H1 (cell line): ENCODE measurements at regions not wholly inside any gene's neighbourhood (a gene's known extent, or its start where the extent isn't known, plus 50 kb on each side); places are given as distances from the start of the nearest gene placed in this dataset.

Experiments
- CTCF ChIA-PET: fragments of 300-600 bp; sonication (Branson Sonifier 250); formaldehyde crosslinking; loops from one replicate; lab custom pipeline; 2021; ENCODE audit not compliant: partially characterized antibody; lab: Charles Lee
- POLR2A ChIA-PET: fragments of 300-600 bp; sonication (Branson Sonifier 250); formaldehyde crosslinking; loops from one replicate; lab custom pipeline; 2021; ENCODE audit warnings: inconsistent platforms; ENCODE audit not compliant: partially characterized antibody; lab: Charles Lee
- DNase-seq, 2 experiments: peaks; one replicate each; pipeline versions ENCODE4 v3.0.0 to v3.0.0-alpha.2; 2010 to 2022; ENCODE audit warnings: low spot score in 2 of 2, low read depth in 1 of 2, mixed read lengths in 1 of 2
- FAIRE-seq: peaks from 2 replicates; lab custom pipeline; 2011; peaks lifted over from hg19 to GRCh38; lab: Jason Lieb, UNC
- H2AFZ ChIP-seq: 2 replicates; pipeline ENCODE4 v1.8.1; 2012; ENCODE audit warnings: low read length, inconsistent platforms
- H2AK5ac ChIP-seq: 2 replicates; pipeline ENCODE4 v1.6.1; 2013; ENCODE audit warnings: low read depth, low read length
- H2BK120ac ChIP-seq: replicated peaks from 2 replicates; pipeline ENCODE3; 2013; ENCODE audit warnings: low read depth, low read length, inconsistent platforms
- H2BK12ac ChIP-seq: 2 replicates; pipeline ENCODE4 v1.6.1; 2013; ENCODE audit warnings: low read depth, low read length
- H2BK15ac ChIP-seq: 2 replicates; pipeline ENCODE4 v1.6.1; 2013; ENCODE audit warnings: low read length
- H2BK20ac ChIP-seq: 2 replicates; pipeline ENCODE4 v1.6.1; 2013; ENCODE audit warnings: low read length
- H2BK5ac ChIP-seq: 2 replicates; pipeline ENCODE4 v1.6.1; 2013; ENCODE audit warnings: low read depth, low read length
- H3K14ac ChIP-seq: 2 replicates; pipeline ENCODE4 v1.6.1; 2013; ENCODE audit warnings: inconsistent platforms; ENCODE audit not compliant: insufficient read length
- H3K18ac ChIP-seq: 2 replicates; pipeline ENCODE4 v1.6.1; 2013; ENCODE audit warnings: low read length; ENCODE audit errors: extremely low read depth
- H3K23ac ChIP-seq: 2 replicates; pipeline ENCODE4 v1.6.1; 2013; ENCODE audit warnings: inconsistent platforms; ENCODE audit not compliant: insufficient read length
- H3K23me2 ChIP-seq: 2 replicates; pipeline ENCODE4 v1.6.1; 2013; ENCODE audit warnings: low read depth, low read length
- H3K27ac ChIP-seq: 2 replicates; pipeline ENCODE4 v1.6.1; 2011; ENCODE audit warnings: low read depth, low read length, inconsistent platforms
- H3K27me3 ChIP-seq, 4 experiments: replicated peaks in 1 of 4; 1 replicate in 1 of 4; 2 replicates in 3 of 4; pipeline versions ENCODE4 v1.6.1 to v1.8.1; 2011 to 2013; ENCODE audit warnings: low read length in 3 of 4, mild to moderate bottlenecking in 3 of 4, inconsistent platforms in 2 of 4, mixed read lengths in 2 of 4, moderate library complexity in 1 of 4; ENCODE audit not compliant: control insufficient read depth in 3 of 4, insufficient read depth in 3 of 4; ENCODE audit errors: extremely low read depth in 1 of 4
- H3K36me3 ChIP-seq, 4 experiments: 2 replicates each; pipeline versions ENCODE4 v1.6.1 to v1.8.1; 2011 to 2013; ENCODE audit warnings: mild to moderate bottlenecking in 4 of 4, low read length in 3 of 4, moderate library complexity in 2 of 4, control low read depth in 1 of 4, inconsistent platforms in 1 of 4; ENCODE audit not compliant: insufficient read depth in 4 of 4, control insufficient read depth in 2 of 4
- H3K4ac ChIP-seq: replicated peaks from 2 replicates; pipeline ENCODE3; 2013; ENCODE audit warnings: low read length, low read depth, mixed read lengths, inconsistent platforms; ENCODE audit not compliant: insufficient read length
- H3K4me1 ChIP-seq, 4 experiments: replicated peaks in 1 of 4; 1 replicate in 1 of 4; 2 replicates in 3 of 4; pipeline versions ENCODE4 v1.6.1 to v1.8.1; 2011 to 2013; ENCODE audit warnings: low read length in 3 of 4, inconsistent platforms in 2 of 4, mixed read lengths in 1 of 4; ENCODE audit not compliant: insufficient read depth in 4 of 4, control insufficient read depth in 3 of 4
- H3K4me2 ChIP-seq, 2 experiments: 2 replicates each; pipeline versions ENCODE4 v1.6.1 to v1.8.1; 2011 to 2013; ENCODE audit warnings: low read depth in 2 of 2, low read length in 2 of 2, control low read depth in 1 of 2, inconsistent platforms in 1 of 2, mild to moderate bottlenecking in 1 of 2; ENCODE audit not compliant: insufficient read depth in 1 of 2
- H3K4me3 ChIP-seq, 4 experiments: fragments of 200-600, 300-600 bp in 1 of 4; sonication (generic), shearing (Covaris generic), sonication (Bioruptor Twin) in 1 of 4; 2 replicates each; pipeline versions ENCODE4 v1.5.1 to v1.8.1; 2011 to 2016; ENCODE audit warnings: low read length in 4 of 4, low read depth in 3 of 4, control low read depth in 2 of 4, inconsistent platforms in 2 of 4, mild to moderate bottlenecking in 2 of 4, mixed read lengths in 1 of 4, moderate library complexity in 1 of 4; ENCODE audit not compliant: insufficient read depth in 2 of 4; ENCODE audit errors: extremely low read depth in 1 of 4
- H3K56ac ChIP-seq: replicated peaks from 2 replicates; pipeline ENCODE3; 2013; ENCODE audit warnings: low read depth, mild to moderate bottlenecking, mixed read lengths, low read length, inconsistent platforms; ENCODE audit not compliant: insufficient read length
- H3K79me1 ChIP-seq: 2 replicates; pipeline ENCODE4 v1.6.1; 2013; ENCODE audit warnings: low read depth, low read length, control low read depth
- H3K79me2 ChIP-seq, 2 experiments: 2 replicates each; pipeline versions ENCODE4 v1.6.1 to v1.8.1; 2012 to 2013; ENCODE audit warnings: low read length in 2 of 2, mild to moderate bottlenecking in 2 of 2, inconsistent platforms in 1 of 2; ENCODE audit not compliant: insufficient read depth in 2 of 2, control insufficient read depth in 1 of 2
- H3K9ac ChIP-seq, 4 experiments: replicated peaks in 1 of 4; 1 replicate in 1 of 4; 2 replicates in 3 of 4; pipeline versions ENCODE4 v1.6.1 to v1.8.1; 2011 to 2013; ENCODE audit warnings: low read depth in 3 of 4, low read length in 3 of 4, control low read depth in 2 of 4, mild to moderate bottlenecking in 2 of 4, moderate library complexity in 2 of 4, inconsistent platforms in 1 of 4; ENCODE audit errors: extremely low read depth in 1 of 4
- H3K9me3 ChIP-seq, 2 experiments: 2 replicates each; pipeline versions ENCODE4 v1.6.1 to v1.8.1; 2012 to 2013; ENCODE audit warnings: mild to moderate bottlenecking in 2 of 2, moderate library complexity in 2 of 2, control low read depth in 1 of 2, inconsistent platforms in 1 of 2, low read depth in 1 of 2, low read length in 1 of 2, mixed read lengths in 1 of 2; ENCODE audit not compliant: insufficient read depth in 2 of 2
- H4K20me1 ChIP-seq, 2 experiments: replicated peaks in 1 of 2; 2 replicates each; pipeline versions ENCODE3 to v1.8.1; 2011 to 2013; ENCODE audit warnings: inconsistent platforms in 2 of 2, low read length in 2 of 2, mild to moderate bottlenecking in 1 of 2; ENCODE audit not compliant: insufficient read depth in 2 of 2, control insufficient read depth in 1 of 2
- H4K5ac ChIP-seq: 2 replicates; pipeline ENCODE4 v1.6.1; 2013; ENCODE audit warnings: low read length, low read depth, mixed read lengths, inconsistent platforms; ENCODE audit not compliant: insufficient read length
- H4K8ac ChIP-seq: 2 replicates; pipeline ENCODE4 v1.8.0; 2013; ENCODE audit warnings: mild to moderate bottlenecking, moderate library complexity, low read length, inconsistent platforms; ENCODE audit not compliant: insufficient read depth; ENCODE audit errors: extremely low read depth
- H4K91ac ChIP-seq: replicated peaks from 2 replicates; pipeline ENCODE3; 2013; ENCODE audit warnings: low read length, mixed read lengths, inconsistent platforms; ENCODE audit not compliant: insufficient read length
- CTBP2 ChIP-seq: IDR thresholded peaks from 2 replicates; pipeline ENCODE4 v1.7.0; 2011; ENCODE audit warnings: borderline replicate concordance, mild to moderate bottlenecking, moderate library complexity, mixed read lengths, low read length; ENCODE audit not compliant: insufficient read depth, insufficient read length
- E2F6 ChIP-seq: IDR thresholded peaks from 2 replicates; pipeline ENCODE4 v1.6.1; 2012; ENCODE audit warnings: inconsistent platforms
- RNF2 ChIP-seq: fragments of 200-900, 300-1000 bp; sonication (generic); IDR thresholded peaks from 2 replicates; pipeline ENCODE4 v1.7.1; 2016; ENCODE audit warnings: borderline replicate concordance, low read depth, mild to moderate bottlenecking, antibody characterized with exemption, low read length; ENCODE audit not compliant: poor library complexity, severe bottlenecking; ENCODE audit errors: missing control alignments
- TAF7 ChIP-seq: optimal IDR thresholded peaks from 2 replicates; pipeline ENCODE3; 2011; ENCODE audit warnings: low read depth, mild to moderate bottlenecking, inconsistent platforms, low read length, moderate library complexity, borderline replicate concordance
- WGBS, 2 experiments: shearing (Covaris generic) in 1 of 2; methylation state at CpG; one replicate each; pipeline versions ENCODE4 v1.1.6 to v1.1.7; 2013 to 2015; ENCODE audit warnings: low lambda C conversion rate in 2 of 2, mixed read lengths in 2 of 2, inconsistent platforms in 1 of 2, low coverage in 1 of 2, missing lambda C conversion rate in 1 of 2; ENCODE audit not compliant: insufficient replicate concordance in 2 of 2, insufficient coverage in 1 of 2, insufficient read length in 1 of 2; ENCODE audit errors: extremely low coverage in 1 of 2, missing lambda C conversion rate in 1 of 2; 5-methylcytosine and 5-hydroxymethylcytosine counted together

- no peak overlapping the region; the same call in 1 of the 2 replicates for H2AFZ ChIP-seq
- H2BK120ac ChIP-seq: no peak overlapping the region
- H3K79me2 ChIP-seq: no peaks in the 10 kb centered on the region
- no peak overlapping the region for H3K27ac ChIP-seq
- no peak overlapping the region for H4K5ac ChIP-seq
- no peak for DNase-seq
- H4K91ac ChIP-seq: no peak overlapping the region
- H3K18ac ChIP-seq: no peak overlapping the region
- no peak overlapping the region for H2BK20ac ChIP-seq
- FAIRE-seq: no peak
- ChIA-PET CTCF (no interaction called here), POLR2A (no interaction called here)
- no peak overlapping the region for H4K8ac ChIP-seq
- no peak overlapping the region for H3K4me2 ChIP-seq
- H2AK5ac ChIP-seq: no peak overlapping the region
- H3K9ac ChIP-seq: no peak overlapping the region
- no peaks in the 10 kb centered on the region for H3K9me3 ChIP-seq
- no peaks in the 10 kb centered on the region for H3K4me1 ChIP-seq
- H3K36me3 ChIP-seq: no peaks in the 10 kb centered on the region
- WGBS, 2 experiments: 90% methylated on average over 5 of the region's 5 CpGs; no CpG with 5 or more reads in 1 of the 2 experiments
- peaks cover 1% of the 10 kb centered on the region; the same call in 1 of the 2 replicates for H3K23me2 ChIP-seq
- H3K14ac ChIP-seq: no peak overlapping the region
- no peaks in the 10 kb centered on the region for H3K27me3 ChIP-seq
- H4K20me1 ChIP-seq: peaks cover 0 to 2% of the 10 kb centered on the region in 2 experiments
- no peaks in the 10 kb centered on the region for H3K79me1 ChIP-seq
- no peak overlapping the region for H3K4me3 ChIP-seq
- H2BK12ac ChIP-seq: no peak overlapping the region
- H2BK15ac ChIP-seq: no peak overlapping the region
- no peak overlapping the region for H3K56ac ChIP-seq
- no peak overlapping the region for H3K23ac ChIP-seq
- TF ChIP-seq E2F6 (no peak), CTBP2 (no peak), TAF7 (no peak), RNF2 (no peak)
- no peak overlapping the region for H2BK5ac ChIP-seq
- no peak overlapping the region for H3K4ac ChIP-seq
Observed at GRCh38 chr5:71880536-71880935, 161.5 kb downstream of the CARTPT start.
